Natural killer cell (primary cell): ENCODE measurements at regions not wholly inside any gene's neighbourhood (a gene's known extent, or its start where the extent isn't known, plus 50 kb on each side); places are given as distances from the start of the nearest gene placed in this dataset.

ENCODE experiments used
- ATAC-seq, 3 donors: fragments of 150-1000 bp in 2 of 3; fragments of 200-7000 bp in 1 of 3; cut with Tn5 transposase; 1 replicate in 1 of 3; 2 replicates in 2 of 3; pipeline ENCODE4 v1.10.0; 2021; ENCODE audit warnings: mild to moderate bottlenecking in 2 of 3, moderate library complexity in 2 of 3
- DNase-seq, 2 donors: peaks; one replicate each; pipeline versions ENCODE4 v3.0.0 to v3.0.0-alpha.2; 2013 to 2021; ENCODE audit warnings: mixed read lengths in 1 of 2
- H3K27ac ChIP-seq: one replicate; pipeline ENCODE4 v1.5.1; 2013; ENCODE audit warnings: mild to moderate bottlenecking, low read length
- H3K27me3 ChIP-seq: one replicate; pipeline ENCODE4 v1.6.1; 2013; ENCODE audit warnings: low read length; ENCODE audit not compliant: control insufficient read depth, insufficient read depth
- H3K36me3 ChIP-seq: one replicate; pipeline ENCODE4 v1.6.1; 2013; ENCODE audit warnings: low read length; ENCODE audit not compliant: control insufficient read depth, insufficient read depth
- H3K4me1 ChIP-seq: one replicate; pipeline ENCODE4 v1.6.1; 2013; ENCODE audit warnings: low read length; ENCODE audit not compliant: control insufficient read depth, insufficient read depth
- H3K4me3 ChIP-seq: one replicate; pipeline ENCODE4 v1.5.1; 2013; ENCODE audit warnings: low read length
- H3K9me3 ChIP-seq: one replicate; pipeline ENCODE4 v1.6.1; 2013; ENCODE audit warnings: low read length; ENCODE audit not compliant: control insufficient read depth, insufficient read depth
- H3K27ac Mint-ChIP-seq, 2 donors: one replicate each; pipeline ENCODE4 v1.8.0; 2022; ENCODE audit warnings: mild to moderate bottlenecking in 2 of 2, mixed read lengths in 2 of 2, moderate library complexity in 1 of 2
- H3K27me3 Mint-ChIP-seq, 2 donors: one replicate each; pipeline ENCODE4 v1.8.0; 2022; ENCODE audit warnings: low read depth in 2 of 2, mixed read lengths in 2 of 2
- H3K36me3 Mint-ChIP-seq: one replicate; pipeline ENCODE4 v1.8.0; 2022; ENCODE audit warnings: mixed read lengths
- H3K4me1 Mint-ChIP-seq, 2 donors: one replicate each; pipeline ENCODE4 v1.8.0; 2022; ENCODE audit warnings: mixed read lengths in 2 of 2
- H3K4me3 Mint-ChIP-seq: one replicate; pipeline ENCODE4 v1.8.0; 2022; ENCODE audit warnings: mild to moderate bottlenecking, moderate library complexity, mixed read lengths
- H3K9me3 Mint-ChIP-seq, 2 donors: one replicate each; pipeline ENCODE4 v1.8.0; 2022; ENCODE audit warnings: mixed read lengths in 2 of 2
- CTCF ChIP-seq: fragments of 200-600 bp; IDR thresholded peaks from one replicate; pipeline ENCODE4 v1.8.0; 2022; ENCODE audit warnings: antibody characterized with exemption
- WGBS: methylation state at CpG from one replicate; pipeline ENCODE4 v1.1.7; 2013; ENCODE audit warnings: missing lambda C conversion rate; ENCODE audit not compliant: insufficient coverage; 5-methylcytosine and 5-hydroxymethylcytosine counted together
- intact Hi-C: fragments of 100-400 bp; cut with micrococcal nuclease; formaldehyde crosslinking; loops from one replicate; pipeline ENCODE4 v1.14.2; 2022

- H3K9me3 Mint-ChIP-seq = peaks cover 20 to 21% of the 10 kb centered on the region in 2 donors
- H3K36me3 ChIP-seq = no peaks in the 10 kb centered on the region
- no peak for ATAC-seq
Measured at GRCh38 chr2:4561196-4561595, 857.8 kb downstream of the DCDC2C start.

GRCh38 chr2:4576075-4576474 is 872.7 kb downstream of the DCDC2C start:
- H3K27ac ChIP-seq = no peak overlapping the region
- TF ChIP-seq CTCF = no peak
- intact Hi-C loops = no loop called here
- Mint-ChIP-seq H3K36me3 (peaks cover 14% of the 10 kb centered on the region), H3K27me3 (no peaks in the 10 kb centered on the region), H3K4me3 (no peak overlapping the region), H3K27ac (no peak overlapping the region), H3K9me3 (peaks cover 10 to 21% of the 10 kb centered on the region in 2 donors), H3K4me1 (no peaks in the 10 kb centered on the region)
- no peaks in the 10 kb centered on the region for H3K9me3 ChIP-seq
- no peaks in the 10 kb centered on the region for H3K4me1 ChIP-seq
- ATAC-seq = no peak
- no peaks in the 10 kb centered on the region for H3K36me3 ChIP-seq
- WGBS = 75% methylated on average over 1 of the region's 1 CpG
- H3K27me3 ChIP-seq = no peaks in the 10 kb centered on the region
- no peak for DNase-seq
- H3K4me3 ChIP-seq = no peak overlapping the region

More at GRCh38 chr2:4561196-4561595, 857.8 kb downstream of the DCDC2C start:
- no peaks in the 10 kb centered on the region for H3K27me3 Mint-ChIP-seq
- Histone ChIP-seq H3K27ac (no peak overlapping the region), H3K9me3 (no peaks in the 10 kb centered on the region), H3K4me3 (no peak overlapping the region), H3K4me1 (no peaks in the 10 kb centered on the region), H3K27me3 (no peaks in the 10 kb centered on the region)
- DNase-seq = no peak
- intact Hi-C loops = no loop called here
- H3K36me3 Mint-ChIP-seq = no peaks in the 10 kb centered on the region
- no peak for TF ChIP-seq CTCF
- H3K4me1 Mint-ChIP-seq = no peaks in the 10 kb centered on the region
- H3K4me3 Mint-ChIP-seq = no peak overlapping the region
- no peak overlapping the region for H3K27ac Mint-ChIP-seq

- Histone ChIP-seq H3K27me3 (no peaks in the 10 kb centered on the region), H3K27ac (no peak overlapping the region), H3K9me3 (no peaks in the 10 kb centered on the region), H3K4me3 (no peak overlapping the region), H3K36me3 (no peaks in the 10 kb centered on the region), H3K4me1 (no peaks in the 10 kb centered on the region)
- WGBS = 100% methylated on average over 2 of the region's 3 CpGs
- DNase-seq (no peak), ATAC-seq (no peak)
- no peaks in the 10 kb centered on the region for H3K36me3 Mint-ChIP-seq
- no peaks in the 10 kb centered on the region for H3K4me1 Mint-ChIP-seq
- H3K27me3 Mint-ChIP-seq = no peaks in the 10 kb centered on the region
- TF ChIP-seq CTCF = no peak
- H3K9me3 Mint-ChIP-seq = peaks cover 12 to 15% of the 10 kb centered on the region in 2 donors
- intact Hi-C loops = no loop called here
- no peak overlapping the region for H3K27ac Mint-ChIP-seq
- H3K4me3 Mint-ChIP-seq = no peak overlapping the region
Measured at GRCh38 chr2:4579977-4580376, 876.6 kb downstream of the DCDC2C start.

- Histone ChIP-seq H3K27ac (no peak overlapping the region), H3K4me1 (no peaks in the 10 kb centered on the region), H3K9me3 (no peaks in the 10 kb centered on the region), H3K36me3 (no peaks in the 10 kb centered on the region), H3K4me3 (no peak overlapping the region), H3K27me3 (no peaks in the 10 kb centered on the region)
- H3K27ac Mint-ChIP-seq = no peak overlapping the region
- H3K9me3 Mint-ChIP-seq = peaks cover 9 to 25% of the 10 kb centered on the region in 2 donors
- intact Hi-C loops = no loop called here
- DNase-seq = no peak
- no peak for TF ChIP-seq CTCF
- 88% methylated on average over 2 of the region's 3 CpGs for WGBS
- H3K27me3 Mint-ChIP-seq = no peaks in the 10 kb centered on the region
- H3K4me3 Mint-ChIP-seq = no peak overlapping the region
- no peak for ATAC-seq
- no peaks in the 10 kb centered on the region for H3K36me3 Mint-ChIP-seq
- H3K4me1 Mint-ChIP-seq = no peaks in the 10 kb centered on the region
Measured at GRCh38 chr2:4585057-4585635, 881.8 kb downstream of the DCDC2C start.
